Islet precursor cell (in vitro differentiated cells): ENCODE measurements at regions not wholly inside any gene's neighbourhood (a gene's known extent, or its start where the extent isn't known, plus 50 kb on each side); places are given as distances from the start of the nearest gene placed in this dataset.
"Not testable (repeated sequence)": the region's sequence is repeated elsewhere in the genome, so short reads cannot be mapped to it uniquely, and the experiment has no call there.

Experiments used
- DNase-seq: peaks from one replicate; pipeline ENCODE4 v3.0.0-alpha.2; 2018

- no peak for DNase-seq
Measured at GRCh38 chrX:110519906-110520452, 161.3 kb downstream of the RTL9 start.

- DNase-seq: not testable (repeated sequence)
Measured at GRCh38 chrX:110520652-110521051, 162.0 kb downstream of the RTL9 start.

- DNase-seq: no peak
Measured at GRCh38 chrX:110531873-110532580, 173.4 kb downstream of the RTL9 start.

- no peak for DNase-seq
Measured at GRCh38 chrX:110532581-110532931, 173.9 kb downstream of the RTL9 start.

GRCh38 chrX:110536816-110537215 lies 178.2 kb downstream of the RTL9 start:
- no peak for DNase-seq

GRCh38 chrX:110541266-110541665 lies 182.6 kb downstream of the RTL9 start:
- DNase-seq: no peak

- not testable (repeated sequence) for DNase-seq
Measured at GRCh38 chrX:110550854-110551253, 192.2 kb downstream of the RTL9 start.

- DNase-seq: no peak
Measured at GRCh38 chrX:110557864-110558263, 199.2 kb downstream of the RTL9 start.

- no peak for DNase-seq
Measured at GRCh38 chrX:110558406-110558805, 199.8 kb downstream of the RTL9 start.

GRCh38 chrX:110561034-110561433 lies 202.4 kb downstream of the RTL9 start:
- no peak for DNase-seq

- no peak for DNase-seq
Measured at GRCh38 chrX:110563282-110563681, 204.6 kb downstream of the RTL9 start.

- DNase-seq: peak; percentile 83
Measured at GRCh38 chrX:110568441-110568840, 209.8 kb downstream of the RTL9 start.

GRCh38 chrX:110569506-110569905 lies 210.9 kb downstream of the RTL9 start:
- no peak for DNase-seq

- no peak for DNase-seq
Measured at GRCh38 chrX:110578270-110578669, 217.3 kb downstream of the CHRDL1 start.

- DNase-seq: no peak
Measured at GRCh38 chrX:110584083-110584482, 211.5 kb downstream of the CHRDL1 start.

GRCh38 chrX:110588164-110588563 lies 207.5 kb downstream of the CHRDL1 start:
- no peak for DNase-seq

GRCh38 chrX:110588853-110589252 lies 206.8 kb downstream of the CHRDL1 start:
- DNase-seq: no peak

GRCh38 chrX:110600745-110601310 lies 194.8 kb downstream of the CHRDL1 start:
- peak; percentile 88 for DNase-seq

- DNase-seq: no peak
Measured at GRCh38 chrX:110614596-110614995, 181.0 kb downstream of the CHRDL1 start.
